HUES6 (cell line): ENCODE measurements at regions not wholly inside any gene's neighbourhood (a gene's known extent, or its start where the extent isn't known, plus 50 kb on each side); places are given as distances from the start of the nearest gene placed in this dataset.

Experiments used
- H3K27ac ChIP-seq: 2 replicates; pipeline ENCODE4 v1.7.0; 2013; ENCODE audit warnings: low read depth, mild to moderate bottlenecking, low read length, inconsistent platforms
- H3K27me3 ChIP-seq: 2 replicates; pipeline ENCODE4 v1.6.1; 2013; ENCODE audit warnings: low read length; ENCODE audit not compliant: control insufficient read depth, insufficient read depth
- H3K36me3 ChIP-seq: 2 replicates; pipeline ENCODE4 v1.6.1; 2013; ENCODE audit warnings: low read length; ENCODE audit not compliant: control insufficient read depth, insufficient read depth
- H3K4me1 ChIP-seq: 2 replicates; pipeline ENCODE4 v1.6.1; 2013; ENCODE audit warnings: low read length; ENCODE audit not compliant: control insufficient read depth, insufficient read depth
- H3K4me3 ChIP-seq: 2 replicates; pipeline ENCODE4 v1.5.1; 2013; ENCODE audit warnings: low read depth, low read length
- H3K9ac ChIP-seq: one replicate; pipeline ENCODE4 v1.6.1; 2013; ENCODE audit warnings: mild to moderate bottlenecking, low read length
- H3K9me3 ChIP-seq: 2 replicates; pipeline ENCODE4 v1.6.1; 2013; ENCODE audit warnings: low read depth, low read length; ENCODE audit not compliant: control insufficient read depth, insufficient read depth

DNA sequence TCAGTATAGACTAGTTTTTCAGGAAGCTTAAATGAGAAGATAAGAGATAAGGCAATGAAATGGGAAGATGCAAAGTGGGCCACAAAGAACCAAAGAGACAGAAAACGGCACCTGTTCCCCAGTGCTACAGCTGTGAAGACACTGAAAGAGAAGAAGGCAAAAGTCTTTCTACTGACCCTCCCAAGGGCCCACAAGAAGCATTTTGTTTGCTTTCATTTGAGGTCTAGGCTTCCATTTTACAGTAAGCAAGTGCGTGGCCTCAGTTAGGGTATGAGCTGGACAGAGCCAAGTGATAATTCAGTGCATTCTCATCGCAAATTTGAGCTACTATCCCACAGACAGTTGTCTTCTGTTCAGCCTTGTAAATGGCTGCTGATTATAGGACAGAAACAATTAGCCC is 53.4 kb upstream of the STK17B start:
- Histone ChIP-seq H3K27me3 (no peaks in the 10 kb centered on the region), H3K9ac (no peak overlapping the region), H3K4me3 (no peak overlapping the region), H3K27ac (no peak overlapping the region), H3K4me1 (no peaks in the 10 kb centered on the region), H3K36me3 (no peaks in the 10 kb centered on the region), H3K9me3 (no peaks in the 10 kb centered on the region)

DNA sequence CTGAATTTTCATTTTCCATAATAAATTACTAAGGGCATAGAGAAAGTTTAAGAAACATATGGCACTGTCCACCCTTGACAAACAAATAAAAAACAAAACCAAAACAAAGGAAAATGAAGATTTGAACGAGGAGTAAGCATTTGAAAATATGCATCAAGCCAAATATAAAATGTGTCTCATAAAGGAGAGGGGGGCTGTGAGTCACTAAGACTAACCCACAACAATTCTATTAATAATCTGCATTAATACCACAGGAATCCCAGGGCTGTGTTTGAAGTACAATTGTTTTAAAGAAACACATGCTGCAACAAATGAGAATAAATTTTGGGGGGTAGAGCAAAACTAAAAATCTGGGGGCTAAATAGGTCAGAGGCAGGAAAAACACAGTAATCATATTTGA is 53.8 kb upstream of the STK17B start:
- no peaks in the 10 kb centered on the region for H3K4me1 ChIP-seq
- no peaks in the 10 kb centered on the region for H3K9me3 ChIP-seq
- H3K27ac ChIP-seq: no peak overlapping the region
- H3K9ac ChIP-seq: no peak overlapping the region
- no peaks in the 10 kb centered on the region for H3K36me3 ChIP-seq
- no peak overlapping the region for H3K4me3 ChIP-seq
- no peaks in the 10 kb centered on the region for H3K27me3 ChIP-seq

GRCh38 chr2:196226058-196226706 is 54.8 kb upstream of the STK17B start:
- no peaks in the 10 kb centered on the region for H3K36me3 ChIP-seq
- H3K27me3 ChIP-seq: no peaks in the 10 kb centered on the region
- no peak overlapping the region for H3K4me3 ChIP-seq
- H3K27ac ChIP-seq: no peak overlapping the region
- no peaks in the 10 kb centered on the region for H3K9me3 ChIP-seq
- H3K4me1 ChIP-seq: no peaks in the 10 kb centered on the region
- no peak overlapping the region for H3K9ac ChIP-seq

GRCh38 chr2:196226707-196227065 is 55.3 kb upstream of the STK17B start:
- no peak overlapping the region for H3K9ac ChIP-seq
- H3K27me3 ChIP-seq: no peaks in the 10 kb centered on the region
- H3K9me3 ChIP-seq: no peaks in the 10 kb centered on the region
- no peak overlapping the region for H3K4me3 ChIP-seq
- H3K36me3 ChIP-seq: no peaks in the 10 kb centered on the region
- H3K4me1 ChIP-seq: no peaks in the 10 kb centered on the region
- H3K27ac ChIP-seq: no peak overlapping the region

DNA sequence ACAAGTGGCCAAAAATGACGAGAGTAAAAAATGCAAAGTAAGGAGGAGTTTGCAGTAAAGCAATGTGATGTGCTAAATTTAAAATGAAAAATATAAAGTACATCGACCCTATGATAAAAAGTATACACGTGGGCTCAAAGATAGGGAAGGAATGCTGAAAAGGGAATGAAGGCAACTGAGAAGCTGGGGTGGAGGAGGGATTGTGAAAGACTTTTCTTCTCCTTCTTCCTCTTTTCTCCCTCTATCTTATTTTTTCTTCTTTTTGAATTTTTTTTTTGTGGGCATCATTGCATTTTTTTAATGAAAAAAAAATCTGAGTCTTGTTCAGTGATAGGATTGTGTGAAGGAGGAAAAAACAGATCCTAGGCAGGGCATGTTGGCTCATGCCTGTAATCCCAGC is 57.6 kb upstream of the STK17B start:
- Histone ChIP-seq H3K4me3 (no peak overlapping the region), H3K27me3 (no peaks in the 10 kb centered on the region), H3K9me3 (no peaks in the 10 kb centered on the region), H3K4me1 (no peaks in the 10 kb centered on the region), H3K9ac (no peak overlapping the region), H3K36me3 (no peaks in the 10 kb centered on the region), H3K27ac (no peak overlapping the region)

DNA sequence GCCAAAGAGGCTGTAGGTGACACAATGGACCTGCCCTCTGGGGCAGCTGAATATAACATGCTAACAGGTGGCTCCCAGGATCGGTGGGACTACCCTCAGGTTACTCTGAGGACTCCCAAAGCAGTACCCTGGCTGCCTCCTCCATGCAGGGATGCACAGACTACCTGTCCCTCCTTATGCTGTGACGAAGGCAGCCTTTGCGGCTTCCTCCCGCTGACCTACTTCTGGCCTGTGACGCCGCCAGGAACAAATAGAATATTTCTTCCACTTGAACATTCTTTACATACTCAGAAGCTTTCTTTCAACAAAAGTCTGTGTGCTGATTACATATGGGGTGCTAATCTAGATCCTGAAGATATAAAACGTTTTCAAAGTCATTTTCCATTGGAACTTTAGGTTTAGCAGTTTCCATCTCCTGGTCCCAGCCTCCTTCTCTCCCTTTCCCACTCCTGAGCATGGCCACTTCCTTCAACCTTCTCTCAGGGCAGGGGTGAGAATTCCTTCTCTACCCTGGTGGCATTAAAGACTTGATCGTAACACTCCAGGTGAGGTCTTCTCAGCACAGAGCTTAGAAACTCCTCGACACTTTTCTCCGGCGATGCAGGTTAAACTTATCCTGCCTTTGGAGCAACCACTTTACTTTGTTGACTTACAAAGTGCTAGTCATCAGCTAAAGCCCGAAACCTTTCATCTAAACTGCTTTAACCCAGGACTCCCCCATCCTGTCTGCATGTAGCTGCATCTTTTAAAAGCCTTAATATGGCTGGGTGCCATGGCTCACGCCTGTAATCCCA is 58.9 kb upstream of the STK17B start:
- Histone ChIP-seq H3K27ac (no peak overlapping the region), H3K27me3 (no peaks in the 10 kb centered on the region), H3K36me3 (no peaks in the 10 kb centered on the region), H3K4me3 (no peak overlapping the region), H3K4me1 (no peaks in the 10 kb centered on the region), H3K9me3 (no peaks in the 10 kb centered on the region), H3K9ac (no peak overlapping the region)

DNA sequence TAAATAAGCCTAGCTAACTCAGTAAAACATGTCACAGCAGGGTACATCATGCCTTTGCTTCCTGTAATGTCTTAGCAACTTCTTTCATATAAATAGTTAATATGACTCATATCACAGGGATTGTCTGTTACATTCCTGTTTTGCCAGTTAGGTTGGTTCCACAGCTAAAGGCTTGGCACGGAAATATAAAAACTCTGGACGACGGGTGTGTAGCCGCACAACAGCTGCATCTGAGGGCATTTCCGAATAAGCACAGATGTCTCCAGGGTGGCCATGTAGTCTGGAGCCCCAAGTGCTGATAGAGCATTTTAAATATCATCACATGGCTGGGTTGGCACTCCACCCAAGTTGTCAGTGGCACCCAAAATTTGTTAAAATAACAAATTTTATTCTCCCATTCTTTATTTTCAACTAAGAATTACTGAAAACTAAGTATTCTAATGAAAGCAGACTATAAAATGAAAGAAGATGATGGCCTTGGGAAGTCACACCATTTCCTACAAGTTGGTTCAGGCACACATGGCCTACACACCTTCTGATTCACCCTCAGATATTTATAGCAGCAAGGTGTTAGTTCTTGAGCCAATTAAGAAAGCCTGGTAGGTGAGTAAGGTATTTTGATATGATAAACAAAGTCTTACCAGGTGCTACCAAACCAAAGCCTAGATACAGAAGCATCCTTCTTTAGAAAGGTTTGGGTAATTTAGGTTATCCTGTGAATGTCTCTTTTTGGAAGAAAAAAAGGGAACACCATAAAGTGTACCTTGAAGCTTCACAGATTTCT is 61.8 kb upstream of the STK17B start:
- Histone ChIP-seq H3K27me3 (no peaks in the 10 kb centered on the region), H3K36me3 (no peaks in the 10 kb centered on the region), H3K9ac (no peak overlapping the region), H3K9me3 (no peaks in the 10 kb centered on the region), H3K4me3 (no peak overlapping the region), H3K27ac (no peak overlapping the region), H3K4me1 (no peaks in the 10 kb centered on the region)

GRCh38 chr2:196233805-196234475 is 62.6 kb upstream of the STK17B start:
- no peak overlapping the region for H3K27ac ChIP-seq
- H3K27me3 ChIP-seq: no peaks in the 10 kb centered on the region
- H3K9me3 ChIP-seq: no peaks in the 10 kb centered on the region
- H3K9ac ChIP-seq: no peak overlapping the region
- H3K4me1 ChIP-seq: no peaks in the 10 kb centered on the region
- no peaks in the 10 kb centered on the region for H3K36me3 ChIP-seq
- no peak overlapping the region for H3K4me3 ChIP-seq

DNA sequence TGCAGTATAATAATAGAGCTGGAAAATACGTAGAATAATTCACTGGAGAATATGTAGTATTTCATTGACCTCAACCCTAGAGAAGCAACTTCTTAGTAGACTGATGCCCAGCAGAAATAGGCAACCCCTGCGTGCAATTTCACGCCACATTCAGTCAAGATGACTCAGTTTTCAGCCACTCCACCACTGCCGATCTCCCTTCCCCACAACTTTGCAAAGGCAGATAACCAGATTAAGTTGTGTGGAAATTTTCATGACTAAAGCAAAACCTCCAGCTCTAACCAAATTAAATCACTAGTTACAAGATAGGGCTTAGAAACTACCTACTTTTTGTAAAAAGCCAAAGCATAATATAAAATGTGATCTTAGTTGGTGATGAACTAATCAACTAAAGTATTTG is 63.3 kb upstream of the STK17B start:
- Histone ChIP-seq H3K9me3 (no peaks in the 10 kb centered on the region), H3K27me3 (no peaks in the 10 kb centered on the region), H3K36me3 (no peaks in the 10 kb centered on the region), H3K9ac (no peak overlapping the region), H3K4me3 (no peak overlapping the region), H3K4me1 (no peaks in the 10 kb centered on the region), H3K27ac (no peak overlapping the region)

GRCh38 chr2:196238836-196239380 is 67.5 kb upstream of the STK17B start:
- no peaks in the 10 kb centered on the region for H3K36me3 ChIP-seq
- no peaks in the 10 kb centered on the region for H3K4me1 ChIP-seq
- no peak overlapping the region for H3K27ac ChIP-seq
- H3K9me3 ChIP-seq: no peaks in the 10 kb centered on the region
- H3K4me3 ChIP-seq: no peak overlapping the region
- no peaks in the 10 kb centered on the region for H3K27me3 ChIP-seq
- H3K9ac ChIP-seq: no peak overlapping the region
